ENCODE measurements at regions not wholly inside any gene's neighbourhood (a gene's known extent, or its start where the extent isn't known, plus 50 kb on each side); places are given as distances from the start of the nearest gene placed in this dataset.

GRCh38 chr3:182435860-182436259 lies 357.4 kb upstream of the ATP11B start:
- Histone ChIP-seq H3K4me1 (no peaks in the 10 kb centered on the region), H3K36me3 (no peaks in the 10 kb centered on the region), H3K9me3 (no peaks in the 10 kb centered on the region), H3K27me3 (no peaks in the 10 kb centered on the region), H3K4me3 (no peak overlapping the region), H3K27ac (no peak overlapping the region)
- TF ChIP-seq CTCF (IDR thresholded peaks at IDR 0.05), result no peak
- intact Hi-C loops (cut with DNase I; ENCODE audit: low total_unique reads), result no loop called here
- no peak for DNase-seq

- Histone ChIP-seq H3K27me3 (no peaks in the 10 kb centered on the region), H3K36me3 (no peaks in the 10 kb centered on the region), H3K27ac (no peak overlapping the region), H3K9me3 (no peaks in the 10 kb centered on the region), H3K4me3 (no peak overlapping the region), H3K4me1 (no peaks in the 10 kb centered on the region)
- intact Hi-C loops (cut with DNase I; ENCODE audit: low total_unique reads), result no loop called here
- TF ChIP-seq CTCF (IDR thresholded peaks at IDR 0.05) (no peak), POLR2A (IDR thresholded peaks at IDR 0.05) (no peak)
- no peak for DNase-seq
Measured at GRCh38 chr3:182436547-182436946, 356.8 kb upstream of the ATP11B start.

GRCh38 chr3:182438398-182438797 lies 354.9 kb upstream of the ATP11B start:
- Histone ChIP-seq H3K4me1 (no peaks in the 10 kb centered on the region), H3K36me3 (no peaks in the 10 kb centered on the region), H3K4me3 (no peak overlapping the region), H3K27ac (no peak overlapping the region), H3K27me3 (no peaks in the 10 kb centered on the region), H3K9me3 (no peaks in the 10 kb centered on the region)
- intact Hi-C loops (cut with DNase I; ENCODE audit: low total_unique reads), result no loop called here
- TF ChIP-seq POLR2A (IDR thresholded peaks at IDR 0.05) (no peak), CTCF (IDR thresholded peaks at IDR 0.05) (no peak)
- no peak for DNase-seq

GRCh38 chr3:182440101-182440500 lies 353.2 kb upstream of the ATP11B start:
- TF ChIP-seq POLR2A (IDR thresholded peaks at IDR 0.05) (no peak), CTCF (IDR thresholded peaks at IDR 0.05) (no peak)
- H3K9me3 ChIP-seq, result no peaks in the 10 kb centered on the region
- DNase-seq, result no peak
- intact Hi-C loops (cut with DNase I; ENCODE audit: low total_unique reads), result no loop called here
- H3K27me3 ChIP-seq, result no peaks in the 10 kb centered on the region
- no peak overlapping the region for H3K4me3 ChIP-seq
- no peaks in the 10 kb centered on the region for H3K4me1 ChIP-seq
- no peaks in the 10 kb centered on the region for H3K36me3 ChIP-seq
- no peak overlapping the region for H3K27ac ChIP-seq

- no peak for DNase-seq
- no peaks in the 10 kb centered on the region for H3K4me1 ChIP-seq
- no peaks in the 10 kb centered on the region for H3K36me3 ChIP-seq
- intact Hi-C loops (cut with DNase I; ENCODE audit: low total_unique reads), result no loop called here
- no peaks in the 10 kb centered on the region for H3K27me3 ChIP-seq
- H3K9me3 ChIP-seq, result no peaks in the 10 kb centered on the region
- no peak for TF ChIP-seq CTCF (IDR thresholded peaks at IDR 0.05)
- no peak for TF ChIP-seq POLR2A (IDR thresholded peaks at IDR 0.05)
- H3K27ac ChIP-seq, result no peak overlapping the region
- H3K4me3 ChIP-seq, result no peak overlapping the region
Measured at GRCh38 chr3:182445576-182445975, 347.7 kb upstream of the ATP11B start.

Measured in uterus (tissue), 3 donors.